B cell (primary cell): ENCODE measurements at regions not wholly inside any gene's neighbourhood (a gene's known extent, or its start where the extent isn't known, plus 50 kb on each side); places are given as distances from the start of the nearest gene placed in this dataset.

Experiments
- ATAC-seq: fragments of 200-7000 bp; cut with Tn5 transposase; one replicate; pipeline ENCODE4 v1.10.0; 2021; ENCODE audit warnings: low read depth, mild to moderate bottlenecking, moderate number of reproducible peaks, moderate library complexity
- CTCF ChIA-PET: fragments of 350-600 bp; sonication (Branson Sonifier 250); formaldehyde crosslinking; loops from one replicate; lab custom pipeline; 2021; ENCODE audit warnings: antibody characterized with exemption, inconsistent platforms; lab: Charles Lee
- POLR2A ChIA-PET: fragments of 350-600 bp; sonication (Branson Sonifier 250); formaldehyde crosslinking; loops from one replicate; lab custom pipeline; 2021; ENCODE audit warnings: antibody characterized with exemption; lab: Charles Lee
- DNase-seq: peaks from one replicate; pipeline ENCODE4 v3.0.0; 2013
- H2AFZ ChIP-seq: 2 replicates; pipeline ENCODE4 v1.6.1; 2012; ENCODE audit warnings: mild to moderate bottlenecking, low read depth, low read length; ENCODE audit not compliant: insufficient read depth, poor library complexity, severe bottlenecking
- H3K27ac ChIP-seq, 2 donors: 1 replicate in 1 of 2; 2 replicates in 1 of 2; pipeline ENCODE4 v1.5.1; 2012 to 2013; ENCODE audit warnings: low read length in 2 of 2, mild to moderate bottlenecking in 2 of 2, moderate library complexity in 1 of 2
- H3K27me3 ChIP-seq, 4 experiments: fragments of 200-600 bp in 1 of 4; sonication (generic) in 1 of 4; replicated peaks in 1 of 4; 1 replicate in 2 of 4; 2 replicates in 2 of 4; pipeline versions ENCODE4 v1.6.1 to v1.7.0; 2013 to 2016; ENCODE audit warnings: low read length in 3 of 4, mild to moderate bottlenecking in 2 of 4, mixed read lengths in 1 of 4, moderate library complexity in 1 of 4; ENCODE audit not compliant: insufficient read depth in 4 of 4, control insufficient read depth in 3 of 4; ENCODE audit errors: control extremely low read depth in 1 of 4
- H3K36me3 ChIP-seq, 2 experiments: replicated peaks in 1 of 2; 1 replicate in 1 of 2; 2 replicates in 1 of 2; pipeline versions ENCODE4 v1.6.1 to v1.7.1; 2013; ENCODE audit warnings: low read length in 1 of 2; ENCODE audit not compliant: insufficient read depth in 2 of 2, control insufficient read depth in 1 of 2; ENCODE audit errors: control extremely low read depth in 1 of 2, extremely low read depth in 1 of 2
- H3K4me1 ChIP-seq, 2 donors: fragments of 200-600 bp in 1 of 2; sonication (generic) in 1 of 2; 1 replicate in 1 of 2; 2 replicates in 1 of 2; pipeline versions ENCODE4 v1.5.1 to v1.6.1; 2013 to 2017; ENCODE audit warnings: low read length in 2 of 2; ENCODE audit not compliant: control insufficient read depth in 2 of 2, insufficient read depth in 2 of 2
- H3K4me2 ChIP-seq: replicated peaks from 2 replicates; pipeline ENCODE3; 2012; ENCODE audit warnings: mild to moderate bottlenecking, low read depth, low read length; ENCODE audit not compliant: poor library complexity, severe bottlenecking
- H3K4me3 ChIP-seq, 5 experiments: fragments of 200-600 bp in 1 of 5; sonication (generic) in 1 of 5; 1 replicate in 3 of 5; 2 replicates in 2 of 5; pipeline versions ENCODE4 v1.5.1 to v1.7.0; 2011 to 2016; ENCODE audit warnings: low read length in 4 of 5, mild to moderate bottlenecking in 4 of 5, low read depth in 2 of 5, control low read depth in 1 of 5, moderate library complexity in 1 of 5; ENCODE audit not compliant: insufficient read depth in 1 of 5; ENCODE audit errors: control extremely low read depth in 1 of 5, extremely low read depth in 1 of 5
- H3K79me2 ChIP-seq: fragments of 200-600 bp; sonication (generic); one replicate; pipeline ENCODE4 v1.6.0; 2016; ENCODE audit warnings: low read length; ENCODE audit not compliant: control insufficient read depth, insufficient read depth
- H3K9ac ChIP-seq: fragments of 200-600 bp; sonication (generic); 2 replicates; pipeline ENCODE4 v1.6.1; 2017; ENCODE audit warnings: mild to moderate bottlenecking, low read length, moderate library complexity
- H3K9me3 ChIP-seq, 3 donors: one replicate each; pipeline versions ENCODE4 v1.6.1 to v1.7.1; 2013; ENCODE audit warnings: low read length in 2 of 3; ENCODE audit not compliant: control insufficient read depth in 2 of 3, insufficient read depth in 1 of 3; ENCODE audit errors: control extremely low read depth in 1 of 3
- H4K20me1 ChIP-seq: 2 replicates; pipeline ENCODE4 v1.6.0; 2012; ENCODE audit warnings: mild to moderate bottlenecking, low read length; ENCODE audit not compliant: insufficient read depth, control insufficient read depth, poor library complexity, severe bottlenecking
- H3K27ac Mint-ChIP-seq: one replicate; pipeline ENCODE4 v1.8.0; 2021; ENCODE audit warnings: mixed read lengths
- H3K27me3 Mint-ChIP-seq: one replicate; pipeline ENCODE4 v1.8.0; 2021; ENCODE audit warnings: mixed read lengths
- H3K4me1 Mint-ChIP-seq: one replicate; pipeline ENCODE4 v1.8.0; 2021; ENCODE audit warnings: mixed read lengths
- H3K4me3 Mint-ChIP-seq: one replicate; pipeline ENCODE4 v1.8.0; 2021; ENCODE audit warnings: mixed read lengths
- H3K9me3 Mint-ChIP-seq: one replicate; pipeline ENCODE4 v1.8.0; 2022; ENCODE audit warnings: mixed read lengths; ENCODE audit not compliant: insufficient read depth
- EZH2 ChIP-seq: IDR thresholded peaks from 2 replicates; pipeline ENCODE4 v1.6.1; 2012; ENCODE audit warnings: borderline replicate concordance, low read depth, mild to moderate bottlenecking, moderate library complexity, low read length; ENCODE audit not compliant: insufficient read depth, poor library complexity, severe bottlenecking
- WGBS: methylation state at CpG from one replicate; pipeline ENCODE4 v1.1.5; 2013; ENCODE audit warnings: missing lambda C conversion rate; ENCODE audit not compliant: insufficient coverage; 5-methylcytosine and 5-hydroxymethylcytosine counted together
- intact Hi-C: fragments of 100-400 bp; cut with micrococcal nuclease; formaldehyde crosslinking; loops from one replicate; pipeline ENCODE4 v1.10.0; 2022
- TF ChIP-seq, protein P1 (sequence below): fragments of 200-600 bp; IDR thresholded peaks from one replicate; pipeline ENCODE4 v1.8.0; 2022; ENCODE audit warnings: antibody characterized with exemption, mild to moderate bottlenecking

DNA sequence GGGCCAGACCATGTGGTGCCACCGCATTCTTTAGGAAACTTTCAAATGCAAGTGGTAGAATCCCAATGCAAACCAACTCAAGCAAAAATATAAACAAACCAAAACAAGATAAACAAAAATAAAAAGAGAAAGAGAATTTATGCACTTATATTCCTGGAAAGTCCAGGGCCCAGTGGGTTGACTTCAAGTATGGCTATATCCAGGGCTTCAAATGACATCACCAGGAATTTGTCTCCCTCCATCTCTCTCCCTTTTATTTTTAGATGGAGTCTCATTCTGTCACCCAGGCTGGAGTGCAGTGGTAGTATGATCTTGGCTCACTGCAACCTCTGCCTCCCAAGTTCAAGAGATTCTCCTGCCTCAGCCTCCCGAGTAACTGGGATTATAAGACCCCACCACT, 56.1 kb upstream of the PNRC1 start:
- ChIA-PET CTCF (no interaction called here), POLR2A (no interaction called here)
- 86% methylated on average over 1 of the region's 2 CpGs for WGBS
- Mint-ChIP-seq H3K27me3 (peaks cover 16% of the 10 kb centered on the region), H3K4me3 (no peak overlapping the region), H3K9me3 (no peaks in the 10 kb centered on the region), H3K27ac (no peak overlapping the region), H3K4me1 (no peaks in the 10 kb centered on the region)
- no peak overlapping the region for H3K9ac ChIP-seq
- H2AFZ ChIP-seq: no peak overlapping the region
- no peaks in the 10 kb centered on the region for H3K36me3 ChIP-seq
- H3K4me2 ChIP-seq: no peak overlapping the region
- H3K4me1 ChIP-seq: no peaks in the 10 kb centered on the region
- H3K79me2 ChIP-seq: no peaks in the 10 kb centered on the region
- TF ChIP-seq, protein P1, sequence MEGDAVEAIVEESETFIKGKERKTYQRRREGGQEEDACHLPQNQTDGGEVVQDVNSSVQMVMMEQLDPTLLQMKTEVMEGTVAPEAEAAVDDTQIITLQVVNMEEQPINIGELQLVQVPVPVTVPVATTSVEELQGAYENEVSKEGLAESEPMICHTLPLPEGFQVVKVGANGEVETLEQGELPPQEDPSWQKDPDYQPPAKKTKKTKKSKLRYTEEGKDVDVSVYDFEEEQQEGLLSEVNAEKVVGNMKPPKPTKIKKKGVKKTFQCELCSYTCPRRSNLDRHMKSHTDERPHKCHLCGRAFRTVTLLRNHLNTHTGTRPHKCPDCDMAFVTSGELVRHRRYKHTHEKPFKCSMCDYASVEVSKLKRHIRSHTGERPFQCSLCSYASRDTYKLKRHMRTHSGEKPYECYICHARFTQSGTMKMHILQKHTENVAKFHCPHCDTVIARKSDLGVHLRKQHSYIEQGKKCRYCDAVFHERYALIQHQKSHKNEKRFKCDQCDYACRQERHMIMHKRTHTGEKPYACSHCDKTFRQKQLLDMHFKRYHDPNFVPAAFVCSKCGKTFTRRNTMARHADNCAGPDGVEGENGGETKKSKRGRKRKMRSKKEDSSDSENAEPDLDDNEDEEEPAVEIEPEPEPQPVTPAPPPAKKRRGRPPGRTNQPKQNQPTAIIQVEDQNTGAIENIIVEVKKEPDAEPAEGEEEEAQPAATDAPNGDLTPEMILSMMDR: no peak
- no peak for TF ChIP-seq EZH2
- no peak overlapping the region for H3K27ac ChIP-seq
- no peak overlapping the region for H3K4me3 ChIP-seq
- intact Hi-C loops: no loop called here
- no peak for ATAC-seq
- DNase-seq: no peak
- no peaks in the 10 kb centered on the region for H4K20me1 ChIP-seq
- no peaks in the 10 kb centered on the region for H3K9me3 ChIP-seq
- H3K27me3 ChIP-seq: peaks cover 0 to 7% (median 2%) of the 10 kb centered on the region in 4 experiments

DNA sequence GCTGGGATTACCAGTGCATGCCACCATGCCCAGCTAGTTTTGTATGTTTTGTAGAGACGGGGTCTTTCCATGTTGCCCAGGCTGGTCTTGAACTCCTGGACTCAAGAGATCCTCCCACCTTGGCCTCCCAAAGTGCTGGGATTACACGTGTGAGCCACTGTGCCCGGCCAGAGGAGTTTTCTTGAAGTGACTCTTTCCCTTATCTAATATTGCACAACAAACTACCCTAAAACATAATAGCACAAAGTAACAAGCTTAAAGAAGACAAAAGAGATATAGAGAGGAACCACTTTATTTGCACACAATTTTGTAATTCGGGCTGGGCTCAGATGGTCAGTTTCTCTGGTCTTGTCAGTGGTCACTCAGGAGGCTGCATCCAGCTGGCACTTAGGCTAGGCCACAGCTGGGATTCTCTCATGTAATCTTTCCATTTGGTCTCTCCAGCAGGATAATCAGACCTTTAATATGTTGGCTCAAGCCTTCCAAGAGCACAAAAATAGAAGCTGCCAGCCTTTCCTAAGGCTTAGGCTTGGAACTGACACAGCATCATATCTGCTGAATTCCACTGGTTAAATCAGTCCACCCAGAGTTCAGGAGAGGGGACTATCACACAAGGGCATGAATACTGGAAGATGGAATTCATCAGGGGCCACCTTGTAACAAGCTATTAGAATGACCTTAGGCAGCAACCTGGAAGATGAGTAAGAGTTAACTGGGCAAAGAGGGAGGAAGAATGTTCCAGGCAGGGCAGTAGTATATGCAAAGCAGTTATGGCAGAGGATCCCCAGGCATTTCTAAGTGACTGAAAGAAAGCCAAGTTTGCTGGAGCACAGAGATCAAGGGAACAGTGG, 56.7 kb upstream of the PNRC1 start:
- no peaks in the 10 kb centered on the region for H3K4me1 Mint-ChIP-seq
- H3K27me3 Mint-ChIP-seq: peaks cover 16% of the 10 kb centered on the region
- ChIA-PET CTCF (interaction anchor here (0.5 kb wide), 1 partner anchor 631 kb away, joined by 3 read pairs; no protein-coding TSS in a partner anchor), POLR2A (no interaction called here)
- no peaks in the 10 kb centered on the region for H3K79me2 ChIP-seq
- no peaks in the 10 kb centered on the region for H4K20me1 ChIP-seq
- DNase-seq (no peak), ATAC-seq (no peak)
- no peak for TF ChIP-seq EZH2
- TF ChIP-seq, protein P1: no peak
- no peaks in the 10 kb centered on the region for H3K9me3 ChIP-seq
- no peaks in the 10 kb centered on the region for H3K36me3 ChIP-seq
- H3K9me3 Mint-ChIP-seq: no peaks in the 10 kb centered on the region
- no peak overlapping the region for H3K9ac ChIP-seq
- intact Hi-C loops: no loop called here
- H3K27me3 ChIP-seq: peaks cover 0 to 7% (median 2%) of the 10 kb centered on the region in 4 experiments
- no peak overlapping the region for H3K4me3 Mint-ChIP-seq
- no peak overlapping the region for H3K27ac ChIP-seq
- no peaks in the 10 kb centered on the region for H3K4me1 ChIP-seq
- H3K4me3 ChIP-seq: no peak overlapping the region
- WGBS: 100% methylated on average over 1 of the region's 4 CpGs
- H2AFZ ChIP-seq: no peak overlapping the region
- H3K4me2 ChIP-seq: no peak overlapping the region
- no peak overlapping the region for H3K27ac Mint-ChIP-seq
